Naive thymus-derived CD4-positive, alpha-beta T cell (primary cell): ENCODE measurements at regions not wholly inside any gene's neighbourhood (a gene's known extent, or its start where the extent isn't known, plus 50 kb on each side); places are given as distances from the start of the nearest gene placed in this dataset.
"Not testable (repeated sequence)": the region's sequence is repeated elsewhere in the genome, so short reads cannot be mapped to it uniquely, and the experiment has no call there.

Source experiments
- ATAC-seq: fragments of 150-1000 bp; cut with Tn5 transposase; 2 replicates; pipeline ENCODE4 v1.10.0; 2021; ENCODE audit warnings: mild to moderate bottlenecking, moderate library complexity
- CTCF ChIA-PET: fragments of 350-600 bp; sonication (Branson Sonifier 250); formaldehyde crosslinking; loops from one replicate; lab custom pipeline; 2021; ENCODE audit warnings: antibody characterized with exemption; lab: Charles Lee
- POLR2A ChIA-PET: fragments of 350-600 bp; sonication (Branson Sonifier 250); formaldehyde crosslinking; loops from one replicate; lab custom pipeline; 2021; ENCODE audit warnings: antibody characterized with exemption, inconsistent platforms; lab: Charles Lee
- DNase-seq, 9 donors: peaks; one replicate each; pipeline versions ENCODE4 v3.0.0 to v3.0.0-alpha.2; 2020 to 2022; ENCODE audit warnings: mixed read lengths in 1 of 9
- H3K27ac ChIP-seq: one replicate; pipeline ENCODE4 v1.7.0; 2013; ENCODE audit warnings: mild to moderate bottlenecking, low read depth, low read length, moderate library complexity
- H3K27me3 ChIP-seq, 2 donors: one replicate each; pipeline ENCODE4 v1.7.0; 2013; ENCODE audit warnings: low read length in 2 of 2, mild to moderate bottlenecking in 2 of 2, moderate library complexity in 2 of 2; ENCODE audit not compliant: control insufficient read depth in 2 of 2, insufficient read depth in 2 of 2
- H3K36me3 ChIP-seq, 3 experiments: 1 replicate in 2 of 3; 2 replicates in 1 of 3; pipeline ENCODE4 v1.7.0; 2013; ENCODE audit warnings: low read length in 3 of 3, mild to moderate bottlenecking in 3 of 3, moderate library complexity in 1 of 3; ENCODE audit not compliant: insufficient read depth in 3 of 3, control insufficient read depth in 2 of 3
- H3K4me1 ChIP-seq, 2 donors: one replicate each; pipeline ENCODE4 v1.7.0; 2013; ENCODE audit warnings: low read length in 2 of 2, mild to moderate bottlenecking in 2 of 2, moderate library complexity in 1 of 2; ENCODE audit not compliant: control insufficient read depth in 2 of 2, insufficient read depth in 2 of 2
- H3K4me3 ChIP-seq: 2 replicates; pipeline ENCODE4 v1.7.0; 2013; ENCODE audit warnings: mild to moderate bottlenecking, low read length
- H3K9me3 ChIP-seq, 3 experiments: 1 replicate in 2 of 3; 2 replicates in 1 of 3; pipeline ENCODE4 v1.7.0; 2013; ENCODE audit warnings: low read length in 3 of 3; ENCODE audit not compliant: control insufficient read depth in 2 of 3
- H3K27ac Mint-ChIP-seq, 9 donors: one replicate each; pipeline ENCODE4 v1.8.0; 2020 to 2022; ENCODE audit warnings: mixed read lengths in 9 of 9, mild to moderate bottlenecking in 8 of 9, moderate library complexity in 5 of 9, inconsistent platforms in 2 of 9
- H3K27me3 Mint-ChIP-seq, 5 donors: one replicate each; pipeline ENCODE4 v1.8.0; 2021 to 2022; ENCODE audit warnings: mixed read lengths in 5 of 5, mild to moderate bottlenecking in 1 of 5
- H3K36me3 Mint-ChIP-seq, 5 donors: one replicate each; pipeline ENCODE4 v1.8.0; 2020 to 2022; ENCODE audit warnings: mixed read lengths in 5 of 5, mild to moderate bottlenecking in 3 of 5, inconsistent platforms in 1 of 5
- H3K4me1 Mint-ChIP-seq, 7 donors: one replicate each; pipeline ENCODE4 v1.8.0; 2020 to 2022; ENCODE audit warnings: mixed read lengths in 7 of 7, mild to moderate bottlenecking in 3 of 7, inconsistent platforms in 1 of 7
- H3K4me3 Mint-ChIP-seq, 10 donors: one replicate each; pipeline ENCODE4 v1.8.0; 2020 to 2022; ENCODE audit warnings: mild to moderate bottlenecking in 10 of 10, mixed read lengths in 10 of 10, moderate library complexity in 6 of 10, inconsistent platforms in 2 of 10
- H3K9me3 Mint-ChIP-seq, 11 donors: one replicate each; pipeline ENCODE4 v1.8.0; 2020 to 2022; ENCODE audit warnings: mixed read lengths in 11 of 11, mild to moderate bottlenecking in 4 of 11, inconsistent platforms in 1 of 11, moderate library complexity in 1 of 11
- intact Hi-C, 2 donors: fragments of 100-400 bp; cut with micrococcal nuclease; formaldehyde crosslinking; loops; one replicate each; pipeline ENCODE4 v1.15.1; 2023

GRCh38 chr5:12522116-12522515, 617.9 kb upstream of the CTNND2 start:
- POLR2A ChIA-PET = no interaction called here
- DNase-seq = no peak
- intact Hi-C loops = no loop called here

GRCh38 chr5:12504983-12505382, 600.7 kb upstream of the CTNND2 start:
- H3K4me3 Mint-ChIP-seq, intact Hi-C loops, H3K27me3 Mint-ChIP-seq: not testable (repeated sequence)

More at GRCh38 chr5:12522116-12522515, 617.9 kb upstream of the CTNND2 start:
- H3K36me3 Mint-ChIP-seq = no peaks in the 10 kb centered on the region
- no peak overlapping the region for H3K4me3 Mint-ChIP-seq
- no peaks in the 10 kb centered on the region for H3K4me1 ChIP-seq
- no peaks in the 10 kb centered on the region for H3K4me1 Mint-ChIP-seq
- no peak for ATAC-seq
- H3K9me3 Mint-ChIP-seq = peaks cover 0 to 25% (median 13%) of the 10 kb centered on the region in 11 donors
- H3K27ac ChIP-seq = no peak overlapping the region
- no peaks in the 10 kb centered on the region for H3K27me3 ChIP-seq
- H3K27me3 Mint-ChIP-seq = no peaks in the 10 kb centered on the region
- CTCF ChIA-PET = no interaction called here
- H3K9me3 ChIP-seq = no peaks in the 10 kb centered on the region
- no peak overlapping the region for H3K27ac Mint-ChIP-seq
- H3K36me3 ChIP-seq = no peaks in the 10 kb centered on the region
- no peak overlapping the region for H3K4me3 ChIP-seq

GRCh38 chr5:12488161-12488560, 583.9 kb upstream of the CTNND2 start:
- intact Hi-C loops = no loop called here
- ChIA-PET CTCF (no interaction called here), POLR2A (no interaction called here)
- no peaks in the 10 kb centered on the region for H3K27me3 Mint-ChIP-seq
- H3K36me3 ChIP-seq = no peaks in the 10 kb centered on the region
- H3K36me3 Mint-ChIP-seq = no peaks in the 10 kb centered on the region
- H3K9me3 ChIP-seq = peaks cover 0 to 7% (median 0%) of the 10 kb centered on the region in 3 experiments
- no peaks in the 10 kb centered on the region for H3K4me1 ChIP-seq
- H3K9me3 Mint-ChIP-seq = peaks cover 4 to 37% (median 16%) of the 10 kb centered on the region in 11 donors
- H3K4me1 Mint-ChIP-seq = no peaks in the 10 kb centered on the region
- H3K27ac Mint-ChIP-seq = no peak overlapping the region
- no peaks in the 10 kb centered on the region for H3K27me3 ChIP-seq
- no peak overlapping the region for H3K4me3 ChIP-seq
- ATAC-seq (no peak), DNase-seq (no peak)
- no peak overlapping the region for H3K4me3 Mint-ChIP-seq
- H3K27ac ChIP-seq = no peak overlapping the region

More at GRCh38 chr5:12504983-12505382, 600.7 kb upstream of the CTNND2 start:
- H3K9me3 ChIP-seq, H3K27ac ChIP-seq, H3K4me3 ChIP-seq, ATAC-seq, H3K27ac Mint-ChIP-seq, DNase-seq, H3K4me1 Mint-ChIP-seq, CTCF ChIA-PET, H3K4me1 ChIP-seq, H3K36me3 Mint-ChIP-seq, H3K36me3 ChIP-seq, H3K27me3 ChIP-seq, POLR2A ChIA-PET: not testable (repeated sequence)
- H3K9me3 Mint-ChIP-seq = peaks cover 2 to 55% (median 17%) of the 10 kb centered on the region in 11 donors

- POLR2A ChIA-PET = no interaction called here
- DNase-seq (no peak), ATAC-seq (no peak)
- CTCF ChIA-PET = no interaction called here
- no peak overlapping the region for H3K27ac ChIP-seq
- H3K27ac Mint-ChIP-seq = no peak overlapping the region
- intact Hi-C loops = no loop called here
- H3K27me3 Mint-ChIP-seq = no peaks in the 10 kb centered on the region
- no peaks in the 10 kb centered on the region for H3K36me3 Mint-ChIP-seq
- H3K4me3 Mint-ChIP-seq = no peak overlapping the region
- no peaks in the 10 kb centered on the region for H3K27me3 ChIP-seq
- H3K9me3 ChIP-seq = no peaks in the 10 kb centered on the region
- H3K9me3 Mint-ChIP-seq = peaks cover 4 to 30% (median 9%) of the 10 kb centered on the region in 11 donors
- no peaks in the 10 kb centered on the region for H3K36me3 ChIP-seq
- H3K4me3 ChIP-seq = no peak overlapping the region
- H3K4me1 Mint-ChIP-seq = no peaks in the 10 kb centered on the region
- no peaks in the 10 kb centered on the region for H3K4me1 ChIP-seq
Measured at GRCh38 chr5:12480487-12480886, 576.2 kb upstream of the CTNND2 start.

- no peaks in the 10 kb centered on the region for H3K27me3 Mint-ChIP-seq
- H3K9me3 Mint-ChIP-seq = peaks cover 0 to 14% (median 3%) of the 10 kb centered on the region in 11 donors
- no peak overlapping the region for H3K4me3 Mint-ChIP-seq
- POLR2A ChIA-PET = no interaction called here
- no peak overlapping the region for H3K4me3 ChIP-seq
- H3K27ac Mint-ChIP-seq = no peak overlapping the region
- H3K9me3 ChIP-seq = no peaks in the 10 kb centered on the region
- H3K27ac ChIP-seq = no peak overlapping the region
- CTCF ChIA-PET = no interaction called here
- no peak for DNase-seq
- H3K36me3 ChIP-seq = no peaks in the 10 kb centered on the region
- no peaks in the 10 kb centered on the region for H3K27me3 ChIP-seq
- no peaks in the 10 kb centered on the region for H3K36me3 Mint-ChIP-seq
- no peaks in the 10 kb centered on the region for H3K4me1 Mint-ChIP-seq
- no peak for ATAC-seq
- intact Hi-C loops = no loop called here
- no peaks in the 10 kb centered on the region for H3K4me1 ChIP-seq
Measured at GRCh38 chr5:12477554-12477953, 573.3 kb upstream of the CTNND2 start.

GRCh38 chr5:12467799-12468198, 563.6 kb upstream of the CTNND2 start:
- intact Hi-C loops = no loop called here
- POLR2A ChIA-PET = no interaction called here
- no peak overlapping the region for H3K27ac Mint-ChIP-seq

GRCh38 chr5:12460493-12461261, 556.4 kb upstream of the CTNND2 start:
- Histone ChIP-seq H3K36me3 (no peaks in the 10 kb centered on the region), H3K27ac (no peak overlapping the region), H3K4me3 (no peak overlapping the region), H3K4me1 (no peaks in the 10 kb centered on the region), H3K9me3 (no peaks in the 10 kb centered on the region), H3K27me3 (no peaks in the 10 kb centered on the region)
- Mint-ChIP-seq H3K36me3 (peaks cover 0 to 3% (median 0%) of the 10 kb centered on the region in 5 donors), H3K4me3 (no peak overlapping the region), H3K27ac (no peak overlapping the region), H3K27me3 (no peaks in the 10 kb centered on the region), H3K9me3 (peaks cover 0 to 21% (median 11%) of the 10 kb centered on the region in 11 donors), H3K4me1 (no peaks in the 10 kb centered on the region)
- ATAC-seq = no peak
- intact Hi-C loops = no loop called here
- CTCF ChIA-PET = no interaction called here
- POLR2A ChIA-PET = no interaction called here
- no peak for DNase-seq

More at GRCh38 chr5:12467799-12468198, 563.6 kb upstream of the CTNND2 start:
- Mint-ChIP-seq H3K27me3 (no peaks in the 10 kb centered on the region), H3K4me3 (no peak overlapping the region), H3K36me3 (peaks cover 0 to 4% (median 0%) of the 10 kb centered on the region in 5 donors), H3K9me3 (peaks cover 0 to 46% (median 23%) of the 10 kb centered on the region in 11 donors), H3K4me1 (no peaks in the 10 kb centered on the region)
- Histone ChIP-seq H3K4me3 (no peak overlapping the region), H3K27me3 (no peaks in the 10 kb centered on the region), H3K4me1 (no peaks in the 10 kb centered on the region), H3K36me3 (no peaks in the 10 kb centered on the region), H3K27ac (no peak overlapping the region), H3K9me3 (peaks cover 0 to 10% (median 0%) of the 10 kb centered on the region in 3 experiments)
- CTCF ChIA-PET = no interaction called here
- DNase-seq = no peak
- peak; percentile 16 for ATAC-seq
